ENCODE measurements at regions not wholly inside any gene's neighbourhood (a gene's known extent, or its start where the extent isn't known, plus 50 kb on each side); places are given as distances from the start of the nearest gene placed in this dataset.

GRCh38 chr20:59468831-59469230 is 135.5 kb upstream of the PHACTR3 start:
- H2BK5ac ChIP-seq (ENCODE audit: low read depth, low read length), result no peak overlapping the region
- no peak overlapping the region for H4K91ac ChIP-seq (replicated peaks; ENCODE audit: insufficient read length, low read length)
- ChIA-PET CTCF (ENCODE audit: partially characterized antibody) (interaction anchor here (0.6 to 2.3 kb wide), 6 partner anchors 9 to 532 kb away, joined by 3 to 9 read pairs (median 6); no protein-coding TSS in a partner anchor), POLR2A (ENCODE audit: partially characterized antibody) (no interaction called here)
- H3K27me3 ChIP-seq (replicated peaks in 1 of 4; ENCODE audit: control insufficient read depth in 3 of 4, extremely low read depth in 1 of 4, insufficient read depth in 3 of 4, low read length in 3 of 4), result no peaks in the 10 kb centered on the region; a peak in 1 of 7 replicates
- no peak overlapping the region for H3K18ac ChIP-seq (ENCODE audit: extremely low read depth, low read length)
- DNase-seq (ENCODE audit: low read depth in 1 of 2, low spot score in 2 of 2) (no peak), FAIRE-seq (no peak)
- H2BK20ac ChIP-seq (ENCODE audit: low read length), result no peak overlapping the region
- peaks cover 0 to 9% (median 7%) of the 10 kb centered on the region in 4 experiments; a peak in 6 of 7 replicates for H3K4me1 ChIP-seq (replicated peaks in 1 of 4; ENCODE audit: control insufficient read depth in 3 of 4, insufficient read depth in 4 of 4, low read length in 3 of 4)
- H3K23ac ChIP-seq (ENCODE audit: insufficient read length), result no peak overlapping the region
- no peaks in the 10 kb centered on the region for H3K79me1 ChIP-seq (ENCODE audit: low read depth, low read length)
- H4K20me1 ChIP-seq (replicated peaks in 1 of 2; ENCODE audit: control insufficient read depth in 1 of 2, insufficient read depth in 2 of 2, low read length in 2 of 2), result no peaks in the 10 kb centered on the region
- no peak overlapping the region for H4K8ac ChIP-seq (ENCODE audit: extremely low read depth, insufficient read depth, low read length)
- no peak for TF ChIP-seq CBX5 (IDR thresholded peaks at IDR 0.05; ENCODE audit: low read depth, low read length)
- TF ChIP-seq EGR1 (IDR thresholded peaks at IDR 0.05; ENCODE audit: borderline replicate concordance, low read depth, low read length), result no peak
- no peak for TF ChIP-seq PHF8 (conservative IDR thresholded peaks at IDR 0.05; ENCODE audit: low read depth, low read length)
- TF ChIP-seq EZH2 (IDR thresholded peaks at IDR 0.05; ENCODE audit: low read depth, low read length, severe bottlenecking), result no peak
- TF ChIP-seq RBBP5 (IDR thresholded peaks at IDR 0.05; ENCODE audit: borderline replicate concordance, low read depth, low read length), result no peak
- no peak for TF ChIP-seq SIN3A (conservative IDR thresholded peaks at IDR 0.05 in 1 of 2, IDR thresholded peaks at IDR 0.05 in 1 of 2; ENCODE audit: low read depth in 1 of 2, low read length in 2 of 2)
- no peak for TF ChIP-seq KDM4A (IDR thresholded peaks at IDR 0.05; ENCODE audit: low read depth, low read length, severe bottlenecking)
- TF ChIP-seq CEBPB (IDR thresholded peaks at IDR 0.05; ENCODE audit: low read depth, low read length), result no peak
- no peak for TF ChIP-seq TCF12 (IDR thresholded peaks at IDR 0.05; ENCODE audit: low read depth, low read length)
- no peaks in the 10 kb centered on the region for H3K36me3 ChIP-seq (ENCODE audit: control insufficient read depth in 2 of 4, insufficient read depth in 4 of 4, low read length in 3 of 4)
- no peak overlapping the region for H3K27ac ChIP-seq (ENCODE audit: low read depth, low read length)
- H3K14ac ChIP-seq (ENCODE audit: insufficient read length), result no peak overlapping the region
- 98% methylated on average over 5 of the region's 5 CpGs; no CpG with 5 or more reads in 1 of the 2 experiments for WGBS, 2 experiments (ENCODE audit: extremely low coverage in 1 of 2, insufficient coverage in 1 of 2, insufficient read length in 1 of 2, insufficient replicate concordance in 2 of 2, low coverage in 1 of 2, low lambda C conversion rate in 2 of 2, missing lambda C conversion rate in 1 of 2)
- H2AK5ac ChIP-seq (ENCODE audit: low read depth, low read length), result no peak overlapping the region
- H3K79me2 ChIP-seq (ENCODE audit: control insufficient read depth in 1 of 2, insufficient read depth in 2 of 2, low read length in 2 of 2), result no peaks in the 10 kb centered on the region
- no peak overlapping the region for H3K4ac ChIP-seq (replicated peaks; ENCODE audit: insufficient read length, low read depth, low read length)
- 0 out of 4 replicates have a peak overlapping the region, but pooled peaks of 1 of the 2 experiments have one; percentile 23 for H3K4me2 ChIP-seq (ENCODE audit: insufficient read depth in 1 of 2, low read depth in 2 of 2, low read length in 2 of 2)
- no peak overlapping the region for H3K4me3 ChIP-seq (ENCODE audit: extremely low read depth in 1 of 4, insufficient read depth in 2 of 4, low read depth in 3 of 4, low read length in 4 of 4)
- no peak overlapping the region for H3K56ac ChIP-seq (replicated peaks; ENCODE audit: insufficient read length, low read depth, low read length)
- no peak overlapping the region for H2AFZ ChIP-seq (ENCODE audit: low read length)
- H4K5ac ChIP-seq (ENCODE audit: insufficient read length, low read depth, low read length), result no peak overlapping the region
- H3K23me2 ChIP-seq (ENCODE audit: low read depth, low read length), result no peaks in the 10 kb centered on the region
- no peak overlapping the region for H3K9ac ChIP-seq (replicated peaks in 1 of 4; ENCODE audit: extremely low read depth in 1 of 4, low read depth in 3 of 4, low read length in 3 of 4)
- H2BK15ac ChIP-seq (ENCODE audit: low read length), result no peak overlapping the region
- H2BK120ac ChIP-seq (replicated peaks; ENCODE audit: low read depth, low read length), result no peak overlapping the region
- H3K9me3 ChIP-seq (ENCODE audit: insufficient read depth in 2 of 2, low read depth in 1 of 2, low read length in 1 of 2), result peaks cover 0 to 5% of the 10 kb centered on the region in 2 experiments; a peak in 1 of 4 replicates
- H2BK12ac ChIP-seq (ENCODE audit: low read depth, low read length), result no peak overlapping the region
